ENCODE measurements at regions not wholly inside any gene's neighbourhood (a gene's known extent, or its start where the extent isn't known, plus 50 kb on each side); places are given as distances from the start of the nearest gene placed in this dataset.

DNA sequence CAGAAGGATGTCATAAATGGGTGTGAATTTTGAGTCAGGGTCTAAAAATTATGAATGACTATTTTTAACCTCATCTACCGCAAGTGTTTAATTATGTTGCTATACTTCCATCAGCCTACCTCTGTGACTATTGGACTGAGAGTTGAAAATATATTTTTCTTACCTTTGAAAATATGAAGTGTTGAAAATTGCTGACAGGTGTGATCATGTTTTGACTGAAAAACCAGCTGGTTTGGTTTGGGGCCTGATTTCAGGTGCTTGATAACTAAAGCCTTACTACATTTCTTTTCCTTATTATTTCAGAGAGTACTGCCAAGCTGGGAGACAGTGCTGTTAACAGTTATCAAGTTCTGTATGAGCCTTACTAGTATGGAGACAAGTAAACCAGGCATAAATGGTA is 107.2 kb upstream of the DUSP10 start:
- no peak for DNase-seq (ENCODE audit: low read depth)

- no peak for DNase-seq (ENCODE audit: low read depth)
Observed at GRCh38 chr1:221847676-221848075, 105.8 kb upstream of the DUSP10 start.

DNA sequence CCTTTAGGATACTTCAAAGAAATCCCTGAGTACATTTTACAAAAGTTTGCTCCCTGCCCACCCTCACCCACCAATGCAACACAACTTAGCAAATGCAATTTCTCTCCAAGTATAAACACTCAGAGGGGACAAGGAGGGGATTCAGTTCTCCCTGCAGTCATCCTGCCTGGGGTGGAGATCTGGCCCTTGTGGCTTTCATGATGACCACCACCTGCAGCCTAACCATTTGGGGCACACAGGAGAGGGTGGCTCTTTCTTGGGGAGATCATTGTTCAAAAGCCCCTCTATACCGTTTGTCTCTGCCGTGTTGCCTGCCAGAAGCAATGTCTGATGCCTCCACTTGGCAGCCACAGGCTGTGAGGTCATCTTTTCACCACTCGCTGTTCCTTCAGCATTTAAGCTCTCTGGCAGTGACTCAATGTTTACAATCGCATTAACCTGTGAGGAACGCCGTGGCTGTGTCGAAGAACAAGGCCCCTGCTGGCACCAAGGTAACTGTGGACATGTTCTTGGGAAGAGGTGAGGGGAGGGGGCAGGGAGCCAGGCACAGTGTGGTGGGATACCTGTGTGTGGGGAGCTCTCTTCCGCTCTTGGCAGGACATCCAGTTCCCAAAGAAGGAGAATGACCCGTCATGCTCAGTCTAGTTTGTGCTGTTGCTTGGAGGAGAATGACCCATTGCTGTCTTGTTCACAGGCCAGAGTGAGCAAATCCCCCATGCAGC is 103.9 kb upstream of the DUSP10 start:
- no peak for DNase-seq (ENCODE audit: low read depth)

DNA sequence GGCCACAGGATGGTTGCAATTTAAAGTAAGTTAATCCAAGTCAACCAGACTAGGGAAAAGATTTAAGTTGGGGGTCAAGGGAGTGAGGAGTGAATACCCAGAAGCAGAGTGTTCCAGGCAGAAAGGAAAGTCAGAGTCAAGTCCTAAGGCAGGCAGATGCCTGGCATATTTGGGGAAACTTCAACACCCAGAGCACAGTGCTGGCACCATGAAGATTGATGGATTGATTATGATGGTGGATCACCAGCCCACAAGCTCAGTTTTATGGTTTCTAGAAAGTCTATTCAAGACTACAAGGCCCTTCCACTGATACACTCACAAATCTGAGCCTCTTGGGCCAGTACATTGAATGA is 100.1 kb upstream of the DUSP10 start:
- DNase-seq (ENCODE audit: low read depth), result no peak

DNA sequence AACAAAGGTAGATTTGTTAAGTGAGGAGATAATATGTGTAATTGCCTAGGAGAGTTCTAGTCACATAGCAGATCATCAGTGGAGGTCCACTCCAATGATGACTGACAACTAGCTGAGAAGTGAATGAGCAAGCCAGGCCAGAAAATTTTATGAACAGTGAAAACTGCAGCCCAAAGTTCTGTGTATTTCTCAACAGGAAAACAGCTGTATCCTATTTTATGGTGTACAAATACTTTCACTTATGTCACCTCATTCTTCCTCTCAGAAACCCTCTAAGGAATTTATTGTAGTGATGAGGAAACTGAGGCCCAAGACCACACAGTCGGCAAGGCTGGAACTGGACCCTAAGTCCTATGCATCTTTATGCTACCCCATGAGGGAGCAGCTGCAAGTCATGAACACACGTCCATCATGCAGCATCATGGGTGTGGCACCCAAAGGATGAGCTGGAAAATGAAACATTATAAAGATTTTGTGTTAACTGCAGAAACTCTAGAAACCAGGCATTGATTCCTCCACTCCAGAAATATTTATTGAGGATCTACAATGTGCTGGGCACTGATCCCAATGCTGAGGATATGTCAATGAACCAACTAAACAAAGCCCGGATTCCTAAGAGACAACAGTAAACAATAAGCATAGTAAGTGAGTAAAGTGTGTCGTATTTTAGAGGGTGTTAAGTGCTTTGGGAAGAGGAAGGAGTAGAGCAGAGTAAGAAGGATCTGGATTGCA is 99.5 kb upstream of the DUSP10 start:
- no peak for DNase-seq (ENCODE audit: low read depth)

DNA sequence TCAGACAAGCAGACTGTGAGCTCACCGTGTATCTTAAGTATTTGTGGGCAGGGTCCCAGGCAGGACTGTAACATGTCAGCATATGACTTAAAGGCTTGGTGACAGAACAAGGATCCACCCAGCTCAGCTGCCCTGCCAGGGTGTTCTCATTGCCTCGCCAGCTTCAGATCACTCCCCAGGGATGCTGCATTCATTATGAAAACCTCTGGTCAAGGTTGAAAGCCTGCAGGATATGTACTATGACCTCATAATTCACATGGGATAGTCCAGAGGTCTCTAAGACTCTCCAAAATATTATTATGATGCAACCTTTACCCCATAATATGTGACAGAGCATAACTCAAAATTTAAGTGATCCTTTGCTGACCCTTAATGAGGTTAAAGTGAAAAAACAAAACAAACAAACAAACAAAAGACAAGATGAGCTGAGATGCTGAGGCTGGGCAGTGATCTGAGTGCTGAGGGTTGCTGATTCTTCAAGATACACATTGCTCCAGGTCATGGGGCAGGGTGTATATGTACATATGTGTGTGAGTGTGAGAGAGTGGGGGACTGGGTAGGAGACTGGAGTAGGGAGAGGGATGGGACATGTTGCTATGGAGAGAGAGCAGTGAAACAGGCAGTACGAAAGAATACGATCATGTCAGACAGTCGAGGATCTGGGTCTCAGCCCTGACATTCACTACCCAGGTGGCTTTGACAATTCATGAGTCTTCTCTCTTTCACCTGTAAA is 98.8 kb upstream of the DUSP10 start:
- no peak for DNase-seq (ENCODE audit: low read depth)

DNA sequence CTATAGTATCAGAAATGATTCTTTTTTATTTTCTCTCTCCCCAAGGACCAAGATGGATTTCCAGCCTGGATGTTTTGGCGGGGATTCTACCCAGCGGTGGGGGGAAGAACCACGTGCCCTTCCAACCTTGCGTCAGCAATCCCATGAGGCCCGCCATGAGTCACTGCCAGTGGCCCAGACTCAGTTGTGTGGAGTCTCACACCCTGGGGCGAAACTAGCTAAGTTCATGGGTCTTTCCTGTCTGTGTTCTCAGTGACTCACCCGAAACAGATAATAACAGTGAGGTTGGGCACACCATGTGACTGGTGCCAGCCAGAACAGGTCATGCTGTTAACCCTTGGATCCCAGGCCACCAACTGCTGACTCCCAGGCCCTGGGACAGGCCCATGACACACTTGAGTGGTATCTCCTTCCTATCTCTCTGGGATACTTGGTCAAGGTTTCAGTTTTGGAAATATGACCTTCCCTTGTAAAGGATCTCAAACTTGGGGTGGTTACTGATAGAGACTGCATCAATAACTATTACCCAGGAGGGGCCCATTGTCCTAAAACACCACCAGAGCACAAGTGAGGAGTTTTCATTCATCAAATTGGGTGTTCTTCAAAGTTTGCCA is 98.0 kb upstream of the DUSP10 start:
- peak; percentile 87 for DNase-seq (ENCODE audit: low read depth)

DNA sequence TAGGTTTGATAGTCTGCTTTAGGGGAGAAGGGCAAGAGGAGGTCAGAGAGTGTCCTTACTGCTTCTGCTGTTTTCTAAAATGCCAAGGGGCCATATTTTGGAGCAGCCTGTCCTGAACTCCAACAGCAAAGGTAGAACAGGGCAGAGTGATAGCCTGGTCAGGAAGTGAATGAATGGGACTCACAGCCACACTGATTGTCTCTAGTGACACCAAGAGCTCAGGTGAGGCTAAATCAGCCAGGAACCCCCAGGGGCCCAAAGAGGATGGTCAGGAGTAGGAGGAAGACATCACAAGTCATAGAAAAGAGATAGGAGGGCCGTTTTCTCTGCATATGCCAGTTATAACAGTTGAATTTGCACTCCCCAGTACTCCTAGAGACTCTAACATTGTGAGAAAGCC is 97.4 kb upstream of the DUSP10 start:
- DNase-seq (ENCODE audit: low read depth), result no peak

GRCh38 chr1:221837896-221838295 is 96.0 kb upstream of the DUSP10 start:
- no peak for DNase-seq (ENCODE audit: low read depth)

- DNase-seq (ENCODE audit: low read depth), result no peak
Observed at GRCh38 chr1:221834698-221835513, 93.0 kb upstream of the DUSP10 start.

- DNase-seq (ENCODE audit: low read depth), result no peak
Observed at GRCh38 chr1:221832617-221833016, 90.7 kb upstream of the DUSP10 start.

DNA sequence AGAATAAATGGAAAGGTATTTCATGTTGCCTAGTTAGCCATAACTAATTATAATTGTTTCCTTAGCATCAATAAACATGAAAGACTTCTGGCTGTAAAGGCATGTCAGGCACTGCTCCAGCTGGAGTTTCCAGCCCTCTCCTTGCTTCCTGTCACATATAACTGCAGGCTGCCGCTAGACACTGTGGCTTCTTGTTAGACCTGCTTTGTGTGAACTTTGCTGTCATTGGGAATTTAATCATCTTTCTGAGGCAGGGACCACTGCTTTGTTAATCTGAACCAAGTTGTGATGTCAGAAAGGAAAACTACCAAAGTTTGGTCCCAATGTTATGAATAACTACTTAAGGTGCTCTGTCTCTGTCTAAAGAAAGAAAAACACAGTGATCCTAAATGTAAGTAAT is 90.3 kb upstream of the DUSP10 start:
- DNase-seq (ENCODE audit: low read depth), result no peak

DNA sequence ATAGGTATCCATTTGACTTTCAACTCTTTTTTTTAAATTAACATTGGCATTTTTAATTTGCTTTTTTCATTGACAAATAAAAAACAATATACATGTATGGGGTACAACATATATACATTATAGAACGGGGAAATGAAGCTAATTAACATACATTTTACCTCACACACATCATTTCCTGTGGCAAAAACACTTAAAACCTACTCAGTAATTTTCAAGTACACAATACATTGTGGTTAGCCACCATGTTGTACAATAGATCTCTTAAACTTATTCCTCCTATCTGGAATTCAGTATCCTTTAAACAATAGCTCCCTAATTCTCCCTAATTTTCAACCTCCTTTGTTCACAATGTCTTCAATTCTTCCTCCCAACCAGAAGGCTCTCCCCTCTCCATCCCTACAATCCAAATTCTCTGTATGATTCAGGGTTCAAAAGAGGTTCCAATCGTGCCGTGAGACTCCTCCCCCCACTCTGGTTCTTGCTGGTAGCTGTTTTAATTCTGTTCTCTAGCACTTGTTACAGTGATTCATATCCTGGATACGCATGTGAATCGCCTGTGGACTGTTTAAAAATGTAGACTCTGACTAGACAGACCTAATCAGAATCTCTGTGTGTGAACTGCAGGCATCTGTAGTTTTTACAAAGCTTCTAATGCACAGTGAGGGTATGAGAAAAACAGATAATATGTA is 87.6 kb upstream of the DUSP10 start:
- DNase-seq (ENCODE audit: low read depth), result peak; percentile 62

GRCh38 chr1:221827307-221827642 is 85.4 kb upstream of the DUSP10 start:
- DNase-seq (ENCODE audit: low read depth), result no peak

DNA sequence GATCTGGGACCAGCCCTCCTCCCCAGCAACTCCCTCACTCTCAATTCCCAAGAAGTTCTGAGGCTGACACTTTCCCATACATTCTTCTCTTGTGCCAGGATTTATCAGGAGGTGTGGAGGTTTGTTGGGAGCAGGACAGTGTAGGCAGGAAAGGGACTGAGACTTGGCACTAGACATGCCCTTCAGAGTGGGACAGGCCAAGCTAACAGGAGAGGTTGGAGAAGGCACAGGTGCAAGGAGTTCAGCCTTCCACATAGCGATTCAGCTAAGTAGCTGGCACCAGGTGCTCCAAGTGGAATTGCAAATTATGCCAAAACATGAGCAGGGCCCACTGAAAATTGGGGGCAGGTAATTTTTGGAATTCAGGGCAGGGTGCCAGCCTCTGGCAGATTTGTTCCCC is 83.0 kb upstream of the DUSP10 start:
- no peak for DNase-seq (ENCODE audit: low read depth)

GRCh38 chr1:221824025-221824424 is 82.1 kb upstream of the DUSP10 start:
- DNase-seq (ENCODE audit: low read depth), result no peak

GRCh38 chr1:221823561-221823960 is 81.7 kb upstream of the DUSP10 start:
- no peak for DNase-seq (ENCODE audit: low read depth)

GRCh38 chr1:221823149-221823548 is 81.3 kb upstream of the DUSP10 start:
- DNase-seq (ENCODE audit: low read depth), result no peak

GRCh38 chr1:221822591-221822990 is 80.7 kb upstream of the DUSP10 start:
- DNase-seq (ENCODE audit: low read depth), result no peak

- peak; percentile 45 for DNase-seq (ENCODE audit: low read depth)
Observed at GRCh38 chr1:221816899-221817298, 75.0 kb upstream of the DUSP10 start.

DNA sequence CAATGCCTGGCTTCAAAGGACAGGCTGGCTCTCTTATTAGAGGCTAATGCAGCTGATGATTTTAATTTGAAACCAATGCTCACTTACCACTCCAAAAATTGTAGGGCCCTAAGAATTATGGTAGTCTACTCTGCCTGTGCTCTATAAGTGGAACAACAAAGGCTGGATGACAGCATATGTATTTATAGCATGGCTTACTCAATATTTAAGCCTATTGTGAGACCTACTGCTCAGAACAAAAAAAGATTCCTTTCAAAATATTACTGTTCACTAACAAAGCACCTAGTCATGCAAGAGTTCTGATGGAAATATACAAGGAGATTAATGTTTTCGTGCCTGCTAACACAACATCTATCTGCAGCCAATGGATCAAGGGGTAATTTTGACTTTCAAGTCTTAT is 73.8 kb upstream of the DUSP10 start:
- no peak for DNase-seq (ENCODE audit: low read depth)

Data from HS-27A (cell line).